ENCODE measurements at regions not wholly inside any gene's neighbourhood (a gene's known extent, or its start where the extent isn't known, plus 50 kb on each side); places are given as distances from the start of the nearest gene placed in this dataset.

DNA sequence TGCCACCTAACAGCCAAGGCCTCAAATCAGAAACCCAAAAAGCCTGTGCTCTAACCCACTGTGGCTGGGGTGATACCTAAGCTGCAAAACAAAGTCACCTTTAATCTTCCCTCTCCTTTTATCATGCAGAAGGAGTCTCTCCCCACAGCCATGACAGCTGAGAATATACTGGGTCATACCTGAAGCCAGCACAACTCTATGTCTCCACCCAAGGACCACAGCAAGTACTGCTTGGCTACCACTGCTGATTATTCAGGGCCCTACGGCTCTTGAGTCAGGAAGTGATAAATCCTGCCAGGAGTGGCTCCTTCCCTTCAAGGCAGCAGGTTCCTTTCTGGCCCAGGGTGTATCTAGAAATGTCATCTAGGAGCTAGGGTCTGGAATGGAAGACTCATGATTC, 151.5 kb upstream of the TOM1L1 start:
- TF ChIP-seq, protein P1, sequence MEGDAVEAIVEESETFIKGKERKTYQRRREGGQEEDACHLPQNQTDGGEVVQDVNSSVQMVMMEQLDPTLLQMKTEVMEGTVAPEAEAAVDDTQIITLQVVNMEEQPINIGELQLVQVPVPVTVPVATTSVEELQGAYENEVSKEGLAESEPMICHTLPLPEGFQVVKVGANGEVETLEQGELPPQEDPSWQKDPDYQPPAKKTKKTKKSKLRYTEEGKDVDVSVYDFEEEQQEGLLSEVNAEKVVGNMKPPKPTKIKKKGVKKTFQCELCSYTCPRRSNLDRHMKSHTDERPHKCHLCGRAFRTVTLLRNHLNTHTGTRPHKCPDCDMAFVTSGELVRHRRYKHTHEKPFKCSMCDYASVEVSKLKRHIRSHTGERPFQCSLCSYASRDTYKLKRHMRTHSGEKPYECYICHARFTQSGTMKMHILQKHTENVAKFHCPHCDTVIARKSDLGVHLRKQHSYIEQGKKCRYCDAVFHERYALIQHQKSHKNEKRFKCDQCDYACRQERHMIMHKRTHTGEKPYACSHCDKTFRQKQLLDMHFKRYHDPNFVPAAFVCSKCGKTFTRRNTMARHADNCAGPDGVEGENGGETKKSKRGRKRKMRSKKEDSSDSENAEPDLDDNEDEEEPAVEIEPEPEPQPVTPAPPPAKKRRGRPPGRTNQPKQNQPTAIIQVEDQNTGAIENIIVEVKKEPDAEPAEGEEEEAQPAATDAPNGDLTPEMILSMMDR (IDR thresholded peaks at IDR 0.05), result no peak
- TF ChIP-seq POLR2A (IDR thresholded peaks at IDR 0.05) (no peak), EP300 (IDR thresholded peaks at IDR 0.05) (no peak)
